Putamen (tissue), 1 donor: ENCODE measurements at regions not wholly inside any gene's neighbourhood (a gene's known extent, or its start where the extent isn't known, plus 50 kb on each side); places are given as distances from the start of the nearest gene placed in this dataset.
"Not testable (repeated sequence)": the region's sequence is repeated elsewhere in the genome, so short reads cannot be mapped to it uniquely, and the experiment has no call there.

Experiments
- DNase-seq: peaks from one replicate; pipeline ENCODE4 v3.0.0-alpha.2; 2016; ENCODE audit warnings: low spot score

DNA sequence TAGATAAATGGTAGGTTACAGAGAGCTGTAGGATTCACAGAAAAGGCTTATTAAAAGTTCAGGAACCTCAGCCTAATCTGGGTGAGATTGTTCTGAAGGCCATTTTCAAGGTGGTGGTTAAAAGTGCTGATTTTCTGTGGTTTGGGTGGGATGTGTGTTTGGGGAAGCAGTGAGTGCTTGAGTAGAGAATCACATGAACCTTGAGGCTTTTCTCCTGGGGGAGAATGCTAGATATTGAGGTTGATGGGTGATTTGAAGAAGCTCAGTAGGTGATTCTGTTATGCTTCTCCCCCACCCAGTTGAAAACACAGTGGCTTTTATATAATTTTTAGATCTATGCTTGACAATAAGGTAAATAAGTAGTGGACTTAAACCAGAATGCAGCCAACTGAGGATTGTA lies 420.9 kb downstream of the PCNX1 start:
- no peak for DNase-seq

DNA sequence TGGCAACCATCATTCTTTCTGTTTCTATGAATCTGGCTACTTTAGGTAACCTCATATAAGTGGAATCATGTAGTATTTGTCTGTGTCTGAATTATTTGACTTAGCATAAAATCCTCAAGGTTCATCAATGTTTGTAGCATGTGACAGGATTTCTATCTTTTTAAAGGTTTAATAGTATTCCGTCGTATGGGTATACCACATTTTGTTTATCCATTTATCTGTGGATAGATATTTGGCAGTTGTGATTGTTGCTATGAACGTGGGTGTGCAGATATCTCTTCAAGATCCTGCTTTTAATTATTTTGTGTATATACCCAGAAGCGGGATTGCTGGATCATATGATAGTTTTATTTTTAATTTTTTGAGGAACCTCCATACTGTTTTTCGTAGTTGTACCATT lies 421.7 kb downstream of the PCNX1 start:
- DNase-seq = no peak

DNA sequence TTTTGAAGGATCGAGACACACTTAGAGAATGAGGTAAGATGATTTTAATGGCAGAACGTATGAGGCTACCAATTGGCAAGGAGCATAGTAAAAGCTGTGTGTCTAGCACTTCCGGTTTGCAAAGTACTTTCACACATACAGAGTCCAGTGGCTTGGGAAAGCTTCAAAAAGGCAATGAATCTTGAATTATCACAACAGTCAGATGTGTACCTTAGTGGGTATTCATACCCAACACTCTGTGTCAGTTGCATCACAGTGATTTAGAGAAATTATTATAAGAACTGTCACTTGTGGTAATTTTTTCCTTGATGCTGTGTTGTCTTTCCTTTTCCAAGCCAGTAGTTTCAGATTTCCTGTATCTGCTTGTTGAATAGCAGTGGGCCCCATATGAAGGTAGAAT lies 424.1 kb downstream of the PCNX1 start:
- DNase-seq = no peak

DNA sequence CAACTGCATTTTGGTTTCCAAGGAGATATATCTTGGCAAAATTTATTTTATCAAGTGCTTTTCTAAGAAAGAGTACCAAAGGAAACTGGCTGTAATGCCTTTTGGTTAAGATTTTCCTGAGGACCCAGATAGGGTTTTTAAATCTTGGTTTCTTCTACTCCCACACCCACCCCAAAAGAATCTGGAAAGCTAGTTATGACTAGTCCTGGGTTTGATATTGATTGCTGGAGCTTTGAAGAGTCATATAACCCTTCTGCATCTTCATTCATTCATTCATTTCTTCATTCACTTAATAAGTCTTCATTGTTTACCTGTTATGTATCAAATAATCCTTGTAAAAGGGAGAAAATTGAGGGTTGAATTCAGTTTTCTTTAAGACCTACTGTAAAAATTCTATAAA lies 425.2 kb downstream of the PCNX1 start:
- DNase-seq = no peak

GRCh38 chr14:71333705-71334104 lies 426.4 kb downstream of the PCNX1 start:
- DNase-seq = no peak

DNA sequence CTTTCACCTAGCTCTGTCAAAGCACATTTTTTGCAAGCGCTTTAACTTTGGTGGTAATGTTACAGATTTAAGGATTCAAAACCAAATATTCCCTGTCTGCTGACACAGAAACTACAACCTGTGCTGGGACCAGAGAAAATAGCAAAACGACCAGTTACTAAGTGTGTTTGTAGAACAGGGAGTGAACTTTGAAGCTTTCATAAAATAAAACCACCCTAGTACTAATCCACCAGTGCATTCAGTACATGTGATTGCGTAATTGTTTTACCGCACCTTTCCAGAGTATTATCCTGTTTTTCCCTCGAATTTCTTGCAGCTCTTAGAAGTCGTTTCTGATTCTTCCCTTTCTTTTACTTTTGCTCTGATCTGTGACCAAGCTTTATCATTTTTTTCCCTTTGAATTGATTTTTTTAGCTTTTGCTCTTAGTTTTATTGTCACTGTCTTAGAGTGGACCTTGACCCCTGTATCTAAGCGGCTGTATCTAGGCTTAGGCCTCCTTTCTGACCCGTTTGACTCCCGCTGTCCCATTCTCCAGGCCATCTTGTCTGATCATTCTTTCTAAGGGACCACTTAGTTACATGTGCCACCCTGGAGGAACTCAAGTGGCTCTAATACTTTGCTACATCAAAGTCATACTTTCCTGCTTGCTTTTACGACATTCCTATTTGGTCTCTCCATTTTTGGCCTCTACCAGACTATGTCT lies 429.4 kb downstream of the PCNX1 start:
- DNase-seq = no peak

DNA sequence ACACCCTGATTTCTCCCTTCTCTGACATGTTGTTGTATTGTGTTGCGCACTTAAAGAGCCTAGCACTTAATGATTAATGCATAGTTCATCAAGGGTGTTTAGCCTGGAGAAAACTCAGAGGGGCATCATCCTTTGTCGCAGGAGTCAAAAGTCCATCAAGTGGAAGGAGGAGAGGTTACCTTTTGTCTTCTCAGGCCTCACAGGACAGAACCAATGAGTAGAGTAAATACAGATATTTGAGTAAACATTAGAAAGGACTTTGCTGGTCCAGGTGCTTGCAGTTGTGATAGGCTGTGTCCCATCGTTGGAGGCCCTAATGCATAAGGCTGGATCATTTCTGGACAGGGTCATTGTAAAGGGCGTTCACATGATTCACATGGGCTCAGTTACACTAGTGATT lies 430.9 kb downstream of the PCNX1 start:
- no peak for DNase-seq

GRCh38 chr14:71339650-71340415 lies 432.6 kb downstream of the PCNX1 start:
- no peak for DNase-seq

GRCh38 chr14:71341156-71341555 lies 433.9 kb downstream of the PCNX1 start:
- DNase-seq = no peak

GRCh38 chr14:71343724-71344123 lies 436.5 kb downstream of the PCNX1 start:
- DNase-seq = no peak

- DNase-seq = no peak
Observed at GRCh38 chr14:71344506-71344905, 437.2 kb downstream of the PCNX1 start.

- no peak for DNase-seq
Observed at GRCh38 chr14:71346685-71347084, 439.4 kb downstream of the PCNX1 start.

DNA sequence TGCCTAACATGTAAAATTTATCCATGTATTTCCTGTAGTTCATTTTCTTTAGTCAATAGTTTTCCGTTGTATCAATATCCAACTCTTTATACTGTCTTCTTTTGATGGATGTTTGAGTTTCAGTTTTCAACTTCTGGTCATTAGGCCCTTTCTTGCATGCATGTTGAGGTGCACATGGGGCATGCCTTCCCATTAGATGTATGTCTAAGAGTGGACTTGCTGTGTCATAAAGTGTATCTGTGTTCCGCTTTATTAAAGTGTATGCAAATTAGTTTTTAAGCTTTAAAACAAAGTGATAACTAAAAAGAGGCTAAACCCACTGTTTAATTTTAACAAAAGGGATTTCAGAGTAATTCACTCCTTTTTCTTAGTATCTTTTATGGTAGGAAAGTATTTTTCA lies 441.1 kb downstream of the PCNX1 start:
- no peak for DNase-seq

GRCh38 chr14:71348817-71349216 lies 441.6 kb downstream of the PCNX1 start:
- DNase-seq = no peak

DNA sequence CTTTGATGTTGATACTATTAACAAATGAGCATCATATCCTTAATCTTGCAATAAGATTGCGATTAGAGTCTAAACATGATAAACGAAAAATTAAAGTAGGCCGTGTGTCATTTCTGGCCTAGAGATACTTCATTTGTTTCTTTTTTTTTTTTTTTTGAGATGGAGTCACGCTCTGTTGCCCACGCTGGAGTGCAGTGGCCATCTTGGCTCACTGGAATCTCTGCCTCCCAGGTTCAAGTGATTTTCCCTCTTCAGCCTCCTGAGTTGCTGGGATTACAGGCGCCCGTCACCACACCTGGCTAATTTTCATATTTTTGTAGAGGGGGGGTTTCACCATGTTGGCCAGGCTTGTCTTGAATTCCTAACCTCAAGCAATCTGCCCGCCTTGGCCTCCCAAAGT lies 446.9 kb downstream of the PCNX1 start:
- DNase-seq = no peak

- DNase-seq = no peak
Observed at GRCh38 chr14:71354801-71355200, 447.5 kb downstream of the PCNX1 start.

- DNase-seq = no peak
Observed at GRCh38 chr14:71355324-71356201, 448.3 kb downstream of the PCNX1 start.

DNA sequence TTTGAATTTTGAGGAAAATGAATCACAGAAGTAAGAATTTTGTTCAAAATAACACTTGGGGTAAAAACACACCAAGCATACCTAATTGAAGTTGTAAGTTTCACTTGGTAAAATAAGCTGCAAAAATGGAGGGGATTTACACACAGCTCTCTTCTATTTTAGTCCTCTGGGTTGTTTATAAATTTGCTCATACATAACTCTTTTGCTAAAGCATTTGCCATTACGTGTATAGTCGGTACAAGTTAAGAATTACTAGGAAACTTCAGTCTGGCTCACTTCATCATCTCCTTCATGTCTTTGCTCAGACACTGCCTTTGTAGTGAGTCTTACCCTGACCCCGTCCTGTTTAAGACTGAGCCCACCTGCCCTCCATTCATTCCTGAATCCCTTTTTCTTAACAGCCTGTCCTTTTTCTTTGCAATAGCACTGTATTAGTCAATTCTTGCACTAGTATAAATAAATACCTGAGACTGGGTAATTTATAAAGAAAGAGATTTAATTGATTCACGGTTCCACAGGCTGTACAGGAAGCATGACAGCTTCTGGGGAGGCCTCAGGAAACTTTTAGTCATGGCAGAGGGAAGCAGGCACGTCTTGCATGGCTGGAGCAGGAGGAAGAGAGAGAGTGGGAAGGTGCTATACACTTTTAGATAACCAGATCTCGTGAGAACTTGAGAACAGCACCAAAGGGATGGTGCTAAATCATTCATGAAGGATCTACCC lies 451.1 kb downstream of the PCNX1 start:
- no peak for DNase-seq

DNA sequence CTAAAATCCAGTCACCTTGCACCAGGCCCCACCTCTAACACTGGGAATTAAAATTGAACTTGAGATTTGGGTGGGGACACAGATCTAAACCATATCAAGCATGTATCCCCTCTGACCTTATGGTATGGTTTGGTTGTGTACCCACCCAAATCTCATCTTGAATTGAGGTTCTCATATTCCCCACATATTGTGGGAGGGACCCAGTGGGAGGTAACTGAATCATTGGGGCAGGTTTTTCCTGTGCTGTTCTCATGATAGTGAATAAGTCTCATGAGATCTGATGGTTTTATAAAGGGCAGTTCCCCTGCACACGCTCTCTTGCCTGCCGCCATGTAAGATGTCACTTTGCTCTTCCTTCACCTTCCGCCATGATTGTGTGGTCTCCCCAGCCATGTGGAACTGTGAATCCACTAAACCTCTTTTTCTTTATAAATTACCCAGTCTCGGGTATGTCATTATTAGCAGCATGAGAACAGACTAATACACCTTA lies 451.7 kb downstream of the PCNX1 start:
- not testable (repeated sequence) for DNase-seq

DNA sequence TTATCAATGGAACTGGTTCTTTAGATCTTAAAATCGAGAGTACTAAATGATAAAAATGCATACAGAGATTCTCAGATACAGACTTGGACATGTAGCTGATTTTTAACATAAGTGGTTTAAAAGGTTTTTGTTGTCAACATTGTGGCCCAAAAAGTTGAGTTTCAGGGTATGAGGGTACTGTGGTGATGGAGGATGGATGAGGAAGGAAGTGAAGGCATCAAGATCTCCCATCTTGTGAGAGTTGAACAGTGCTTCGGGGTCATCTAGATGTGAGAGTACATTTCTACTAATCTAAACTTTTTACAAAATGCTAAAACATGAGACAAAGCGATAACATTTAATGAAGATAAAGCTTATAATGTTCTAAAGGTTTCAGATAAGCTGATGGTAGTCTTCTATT lies 452.6 kb downstream of the PCNX1 start:
- DNase-seq = no peak

GRCh38 chr14:71361336-71361735 lies 454.1 kb downstream of the PCNX1 start:
- no peak for DNase-seq

DNA sequence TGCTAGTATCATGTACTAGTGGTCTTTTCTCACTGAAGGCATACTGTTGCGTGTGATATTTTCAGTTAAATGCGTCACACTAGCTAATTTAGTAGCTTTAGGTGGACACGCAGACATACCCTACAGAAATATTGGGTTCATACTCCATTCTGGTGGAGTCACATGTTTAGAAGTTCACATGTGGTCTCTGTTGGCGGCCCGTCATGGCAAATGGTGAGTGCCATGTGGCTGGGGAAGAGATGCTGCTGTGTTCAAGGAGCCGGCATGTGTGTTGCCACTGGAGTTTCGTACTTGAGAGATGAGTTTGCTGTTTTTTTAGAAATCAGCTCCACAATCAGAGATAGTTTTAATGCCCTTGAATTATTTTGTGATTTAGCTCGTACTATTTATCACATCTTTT lies 454.6 kb downstream of the PCNX1 start:
- DNase-seq = no peak
